SKM-1 treated with dmso at 0.1 percent for 144 hours (cell line): ENCODE measurements at regions not wholly inside any gene's neighbourhood (a gene's known extent, or its start where the extent isn't known, plus 50 kb on each side); places are given as distances from the start of the nearest gene placed in this dataset.

Experiments
- DNase-seq: peaks from one replicate; lab custom pipeline; 2025; ENCODE audit not compliant: unreplicated experiment; lab: John Stamatoyannopoulos, UW

DNA sequence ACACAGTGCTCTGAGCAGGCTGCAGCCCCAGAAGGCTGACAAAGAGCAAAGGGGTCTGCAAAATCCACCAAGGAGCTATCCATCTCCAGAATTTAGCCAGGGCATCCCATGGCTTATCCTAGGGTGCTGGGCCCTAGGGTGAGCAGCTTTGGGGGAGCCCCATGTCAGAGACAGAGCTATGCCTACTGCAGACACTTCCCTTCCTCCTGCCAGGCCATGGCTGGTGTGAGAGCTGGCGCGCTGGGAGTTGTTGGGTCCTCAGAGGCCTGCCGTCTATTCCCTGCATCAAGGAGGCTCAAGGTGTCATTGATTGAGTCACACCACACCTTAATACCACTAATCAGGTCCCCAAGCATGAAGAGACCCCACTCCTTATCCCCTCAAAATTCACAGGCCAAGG lies 85.3 kb upstream of the TP53I11 start:
- DNase-seq, result no peak

GRCh38 chr11:45036733-45037132 lies 86.0 kb upstream of the TP53I11 start:
- DNase-seq, result no peak

GRCh38 chr11:45037434-45038005 lies 86.8 kb upstream of the TP53I11 start:
- no peak for DNase-seq

DNA sequence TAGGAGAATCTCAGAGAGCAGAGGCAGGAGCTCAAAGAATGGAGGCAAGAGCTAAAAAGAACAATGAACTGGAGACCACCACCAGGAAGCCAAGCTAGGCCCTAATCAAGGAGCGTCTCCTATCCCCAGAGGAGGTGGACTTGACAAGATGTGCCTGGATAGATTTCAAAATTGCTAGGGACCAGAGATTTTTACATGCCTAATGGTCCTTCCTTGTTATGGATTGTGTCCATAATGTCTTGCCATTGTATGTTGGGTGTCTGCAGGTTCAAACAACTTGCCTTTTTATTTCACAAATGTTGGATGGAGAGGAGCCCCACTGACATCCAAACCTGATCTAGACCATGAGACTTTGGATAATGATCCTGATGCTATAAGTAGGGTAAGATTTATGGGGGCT lies 88.2 kb upstream of the TP53I11 start:
- no peak for DNase-seq

DNA sequence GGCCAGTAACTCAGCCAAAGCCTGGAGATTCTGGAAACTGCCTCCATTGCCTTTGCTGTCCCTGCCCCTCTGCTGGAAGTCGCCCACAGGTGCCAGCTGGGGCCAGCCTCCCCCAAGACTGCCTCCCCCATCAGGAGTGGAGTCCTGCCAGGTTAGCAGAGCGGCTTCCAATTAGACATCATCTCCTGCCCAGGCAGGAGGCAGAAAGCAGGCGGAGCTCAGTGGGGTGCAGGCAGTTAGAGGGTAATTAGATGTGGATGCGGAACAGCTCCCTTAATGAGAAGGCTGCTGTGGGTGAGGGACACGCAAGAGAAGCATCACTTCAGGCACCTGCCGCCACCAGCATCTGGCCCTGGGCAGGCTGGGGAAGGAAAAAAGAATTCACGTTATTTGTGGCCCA lies 90.9 kb upstream of the TP53I11 start:
- DNase-seq, result no peak

GRCh38 chr11:45042560-45042959 lies 91.9 kb upstream of the TP53I11 start:
- no peak for DNase-seq

DNA sequence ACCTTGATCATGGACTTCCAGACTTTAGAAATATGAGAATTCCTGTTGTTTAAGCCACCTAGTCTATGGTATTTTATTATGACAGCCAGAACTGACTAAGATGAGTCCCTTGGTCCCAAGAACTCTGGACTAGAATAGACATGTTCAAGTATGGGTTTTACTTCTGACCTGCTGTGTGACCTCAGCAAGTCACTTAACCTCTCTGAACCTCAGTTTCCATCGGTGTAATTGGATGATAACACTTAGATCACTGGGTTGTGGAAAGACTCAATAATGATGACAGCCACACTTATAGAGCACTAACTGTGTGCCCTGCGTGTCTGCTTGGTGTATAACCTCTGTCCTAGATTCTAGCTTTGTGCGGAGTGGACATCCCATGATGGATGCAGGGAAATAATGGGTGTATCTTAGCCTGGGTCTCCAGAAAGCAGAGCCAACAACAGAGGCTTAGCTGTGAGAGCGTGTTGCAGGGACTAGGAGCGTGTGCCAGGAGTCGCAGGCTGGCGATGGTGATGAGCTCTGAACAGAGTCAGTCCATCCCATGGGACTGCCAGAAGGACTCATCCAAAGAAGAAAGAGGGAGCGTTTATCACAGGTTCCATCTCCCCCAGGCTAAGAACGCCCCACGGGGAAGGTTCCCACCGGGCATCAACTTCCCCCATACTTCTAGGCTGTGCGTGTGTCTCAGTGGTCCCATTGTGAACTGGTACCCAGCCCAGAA lies 93.2 kb upstream of the TP53I11 start:
- no peak for DNase-seq

- DNase-seq, result peak; percentile 67
These were observed 95.2 kb upstream of the TP53I11 start for GRCh38 chr11:45045683-45046471.

- no peak for DNase-seq
These were observed 97.7 kb upstream of the TP53I11 start for GRCh38 chr11:45048313-45048841.

DNA sequence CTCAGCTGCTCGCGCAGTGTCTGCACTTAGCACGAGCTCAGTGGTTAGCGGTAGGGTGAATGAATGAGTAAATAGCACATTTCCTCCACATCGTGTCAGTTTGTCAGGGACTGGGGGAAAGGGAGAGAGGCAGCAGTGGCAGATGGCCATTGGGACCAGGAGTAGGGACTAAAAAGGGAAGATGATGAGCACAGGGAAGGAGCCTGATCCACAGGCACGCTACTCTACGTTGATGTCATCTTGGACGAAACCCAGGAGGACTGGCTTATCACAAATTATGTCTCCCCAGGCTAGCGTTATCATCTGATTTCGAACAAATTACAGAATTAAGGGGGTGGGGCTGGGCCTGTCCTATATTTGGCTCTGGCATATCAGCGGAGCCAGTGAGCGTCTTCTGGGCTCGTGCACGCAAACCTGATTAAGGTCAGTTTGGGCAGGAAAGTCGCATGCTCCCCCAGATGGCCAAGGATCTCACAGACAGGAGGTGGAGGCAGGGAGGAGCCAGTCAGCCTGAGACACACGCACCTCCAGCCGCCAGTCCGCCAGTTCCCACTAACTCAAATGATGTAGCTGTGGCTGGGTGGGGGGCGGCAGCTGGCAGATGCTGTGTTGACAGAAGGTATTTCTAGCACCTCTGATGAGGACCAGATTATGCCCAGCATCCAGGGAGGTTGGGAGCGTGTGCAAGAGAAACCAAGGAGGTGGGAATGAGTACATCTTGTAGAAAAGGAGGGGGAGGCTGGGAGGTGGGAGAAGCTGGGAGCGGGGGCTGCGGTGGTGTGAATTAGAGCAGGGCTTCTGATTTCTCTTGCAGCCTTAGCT lies 97.4 kb upstream of the PRDM11 start:
- DNase-seq, result no peak

GRCh38 chr11:45050111-45050510 lies 96.3 kb upstream of the PRDM11 start:
- no peak for DNase-seq

- DNase-seq, result no peak
These were observed 94.8 kb upstream of the PRDM11 start for GRCh38 chr11:45051621-45052020.

- DNase-seq, result no peak
These were observed 94.1 kb upstream of the PRDM11 start for GRCh38 chr11:45052361-45052760.

GRCh38 chr11:45053736-45054446 lies 92.5 kb upstream of the PRDM11 start:
- DNase-seq, result no peak

DNA sequence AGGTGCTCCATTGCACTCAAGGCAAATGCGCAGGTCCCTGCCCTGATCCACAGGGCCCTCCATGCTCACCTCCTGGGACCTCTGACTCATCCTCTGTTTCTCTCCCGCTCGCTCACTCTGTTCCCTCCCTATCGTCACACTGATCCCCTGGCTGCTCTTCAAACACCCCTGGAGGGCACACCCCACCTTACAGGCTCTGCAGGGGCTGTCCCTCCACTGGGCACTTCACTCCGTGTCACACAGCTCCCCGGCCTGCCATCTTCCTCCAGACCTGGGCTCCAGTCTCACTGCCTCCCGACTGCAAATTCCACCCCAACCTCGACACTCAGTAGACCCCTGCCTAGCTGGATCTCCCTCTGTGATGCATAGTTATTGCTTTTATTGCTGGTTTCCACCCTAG lies 91.5 kb upstream of the PRDM11 start:
- no peak for DNase-seq

GRCh38 chr11:45056529-45056928 lies 89.9 kb upstream of the PRDM11 start:
- DNase-seq, result no peak

- DNase-seq, result no peak
These were observed 88.3 kb upstream of the PRDM11 start for GRCh38 chr11:45057938-45058646.

DNA sequence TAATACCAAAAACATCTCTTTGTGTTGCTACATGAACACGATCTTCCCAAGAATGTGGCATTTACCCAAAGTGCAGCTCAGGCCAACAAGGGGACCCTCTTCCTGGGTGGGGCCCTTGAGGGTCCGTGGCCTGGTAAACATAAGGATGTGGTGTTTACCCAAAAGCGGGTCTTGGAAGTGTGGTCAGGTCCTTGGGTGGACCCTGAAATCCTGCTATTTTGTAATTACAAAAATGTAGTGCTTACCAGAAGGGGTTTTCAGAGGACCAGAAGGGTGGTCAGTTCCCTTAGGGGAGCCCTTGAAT lies 87.8 kb upstream of the PRDM11 start:
- DNase-seq, result no peak

DNA sequence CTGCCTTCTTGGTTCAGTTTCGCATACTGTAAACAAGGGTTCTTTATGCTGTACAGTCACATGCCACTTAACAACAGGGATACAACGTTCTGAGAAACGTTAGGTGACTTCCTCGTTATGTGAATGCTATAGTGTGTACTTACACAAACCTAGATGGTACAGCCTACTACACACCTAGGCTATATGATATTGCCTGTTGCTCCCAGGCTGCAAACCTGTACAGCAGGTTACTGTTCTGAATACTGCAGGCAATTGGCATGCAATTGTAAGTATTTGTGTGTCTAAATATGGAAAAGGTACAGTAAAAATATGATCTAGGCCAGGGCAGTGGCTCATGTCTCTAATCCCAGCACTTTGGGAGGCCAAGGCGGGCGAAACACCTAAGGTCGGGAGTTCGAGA lies 85.7 kb upstream of the PRDM11 start:
- DNase-seq, result no peak

- no peak for DNase-seq
These were observed 84.8 kb upstream of the PRDM11 start for GRCh38 chr11:45061641-45062040.
